ENCODE measurements at regions not wholly inside any gene's neighbourhood (a gene's known extent, or its start where the extent isn't known, plus 50 kb on each side); places are given as distances from the start of the nearest gene placed in this dataset.
"Not testable (repeated sequence)": the region's sequence is repeated elsewhere in the genome, so short reads cannot be mapped to it uniquely, and the experiment has no call there.

- no peak for DNase-seq
Observed at GRCh38 chr4:100019821-100020220, 69.7 kb upstream of the H2AZ1 start.

- no peak for DNase-seq
Observed at GRCh38 chr4:100017637-100018310, 67.7 kb upstream of the H2AZ1 start.

DNA sequence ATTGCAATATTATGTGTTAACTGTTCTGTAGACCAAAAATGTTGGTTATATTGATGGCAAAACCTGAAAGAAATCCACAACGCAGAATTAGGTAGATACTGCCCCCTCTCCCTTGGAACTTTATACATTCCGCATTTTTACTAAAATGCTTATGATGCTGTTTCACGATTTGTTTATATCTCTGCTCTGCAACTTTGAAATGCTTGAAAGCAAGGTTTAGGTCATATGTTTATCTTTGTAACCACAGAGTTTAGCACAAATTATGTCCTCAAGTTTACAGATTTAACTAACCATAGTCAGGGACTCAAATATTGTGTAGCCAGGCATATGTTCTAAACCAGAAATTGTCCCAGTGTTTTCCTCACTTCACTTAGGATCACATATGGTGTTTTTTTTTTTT lies 66.1 kb upstream of the H2AZ1 start:
- DNase-seq, result no peak

- DNase-seq, result no peak
Observed at GRCh38 chr4:100014616-100015015, 64.5 kb upstream of the H2AZ1 start.

DNA sequence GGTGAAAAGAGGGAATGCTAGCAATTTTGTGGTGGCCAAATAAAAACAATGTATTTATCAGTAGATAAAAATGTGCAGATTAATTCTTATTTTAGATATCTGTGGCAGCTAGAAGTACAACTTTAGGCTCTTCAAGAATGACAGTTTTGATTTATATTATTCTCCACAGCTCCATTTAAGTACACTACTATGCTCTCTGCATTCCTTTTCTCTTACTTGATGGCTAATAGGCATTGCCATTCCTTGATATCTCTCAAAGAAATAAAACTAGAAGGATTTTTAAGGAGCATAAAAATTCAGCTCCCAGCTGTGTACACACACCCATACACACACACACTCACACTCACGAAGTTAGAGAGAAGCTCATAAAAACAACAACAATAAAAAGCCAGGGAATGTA lies 59.4 kb upstream of the H2AZ1 start:
- no peak for DNase-seq

GRCh38 chr4:100008048-100008447 lies 58.0 kb upstream of the H2AZ1 start:
- no peak for DNase-seq

DNA sequence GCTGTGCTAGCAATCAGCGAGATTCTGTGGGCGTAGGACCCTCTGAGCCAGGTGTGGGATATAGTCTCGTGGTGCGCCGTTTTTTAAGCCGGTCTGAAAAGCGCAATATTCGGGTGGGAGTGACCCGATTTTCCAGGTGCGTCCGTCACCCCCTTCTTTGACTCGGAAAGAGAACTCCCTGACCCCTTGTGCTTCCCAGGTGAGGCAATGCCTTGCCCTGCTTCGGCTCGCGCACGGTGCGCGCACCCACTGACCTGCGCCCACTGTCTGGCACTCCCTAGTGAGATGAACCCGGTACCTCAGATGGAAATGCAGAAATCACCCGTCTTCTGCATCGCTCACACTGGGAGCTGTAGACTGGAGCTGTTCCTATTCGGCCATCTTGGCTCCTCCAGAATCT lies 56.1 kb upstream of the H2AZ1 start:
- DNase-seq, result not testable (repeated sequence)

Data from stimulated activated naive CD4-positive, alpha-beta T cell treated with Interleukin-2 at 50 U/mL for 16 hours (primary cell).